OCI-LY3 (cell line): ENCODE measurements at regions not wholly inside any gene's neighbourhood (a gene's known extent, or its start where the extent isn't known, plus 50 kb on each side); places are given as distances from the start of the nearest gene placed in this dataset.

ENCODE experiments used
- H2AFZ ChIP-seq: fragments of 200-600, 300-600 bp; shearing (Covaris generic); 2 replicates; pipeline ENCODE4 v1.6.0; 2014; ENCODE audit warnings: antibody characterized with exemption, low read depth, low read length
- H3K27ac ChIP-seq: fragments of 200-600, 300-600 bp; sonication (generic); 2 replicates; pipeline ENCODE4 v1.5.1; 2014; ENCODE audit warnings: mild to moderate bottlenecking, low read length, moderate library complexity, mixed read lengths
- H3K27me3 ChIP-seq: fragments of 200-600, 300-600 bp; sonication (generic); 2 replicates; pipeline ENCODE4 v1.6.1; 2014; ENCODE audit warnings: low read depth, low read length, mixed read lengths
- H3K36me3 ChIP-seq: fragments of 200-600, 300-600 bp; sonication (generic); replicated peaks from 2 replicates; pipeline ENCODE3; 2014; ENCODE audit warnings: low read depth, low read length, mixed read lengths
- H3K4me1 ChIP-seq: fragments of 300-600, 200-600 bp; sonication (generic); 2 replicates; pipeline ENCODE4 v1.6.1; 2014; ENCODE audit warnings: low read length, mixed read lengths
- H3K4me2 ChIP-seq: fragments of 200-600, 300-600 bp; sonication (generic); 2 replicates; pipeline ENCODE4 v1.6.1; 2014; ENCODE audit warnings: low read length, mixed read lengths
- H3K4me3 ChIP-seq: fragments of 300-600, 200-600 bp; sonication (generic); 2 replicates; pipeline ENCODE4 v1.5.1; 2014; ENCODE audit warnings: antibody characterized with exemption, mild to moderate bottlenecking, low read length, moderate library complexity
- H3K79me2 ChIP-seq: fragments of 300-600, 200-600 bp; shearing (Covaris generic); 2 replicates; pipeline ENCODE4 v1.6.1; 2014; ENCODE audit warnings: mild to moderate bottlenecking, low read length, mixed read lengths
- H3K9ac ChIP-seq: fragments of 300-600, 200-600 bp; shearing (Covaris generic); 2 replicates; pipeline ENCODE4 v1.6.0; 2014; ENCODE audit warnings: mild to moderate bottlenecking, low read length, moderate library complexity
- H3K9me3 ChIP-seq: fragments of 200-600, 300-600 bp; shearing (Covaris generic); 2 replicates; pipeline ENCODE4 v1.6.1; 2014; ENCODE audit warnings: low read length, mixed read lengths; ENCODE audit not compliant: insufficient read depth
- H4K20me1 ChIP-seq: fragments of 200-600, 300-600 bp; sonication (generic); 2 replicates; pipeline ENCODE4 v1.6.1; 2016; ENCODE audit warnings: low read length, mixed read lengths; ENCODE audit not compliant: insufficient read depth
- CTCF ChIP-seq: fragments of 200-600, 300-600 bp; sonication (generic); IDR thresholded peaks from 2 replicates; pipeline ENCODE4 v1.5.1; 2014; ENCODE audit warnings: antibody characterized with exemption, low read length, low read depth
- EZH2phosphoT487 ChIP-seq: fragments of 200-600 bp; shearing (Covaris generic); IDR thresholded peaks from 2 replicates; pipeline ENCODE4 v1.6.1; 2018; ENCODE audit warnings: antibody characterized with exemption, mixed run types, low read depth

DNA sequence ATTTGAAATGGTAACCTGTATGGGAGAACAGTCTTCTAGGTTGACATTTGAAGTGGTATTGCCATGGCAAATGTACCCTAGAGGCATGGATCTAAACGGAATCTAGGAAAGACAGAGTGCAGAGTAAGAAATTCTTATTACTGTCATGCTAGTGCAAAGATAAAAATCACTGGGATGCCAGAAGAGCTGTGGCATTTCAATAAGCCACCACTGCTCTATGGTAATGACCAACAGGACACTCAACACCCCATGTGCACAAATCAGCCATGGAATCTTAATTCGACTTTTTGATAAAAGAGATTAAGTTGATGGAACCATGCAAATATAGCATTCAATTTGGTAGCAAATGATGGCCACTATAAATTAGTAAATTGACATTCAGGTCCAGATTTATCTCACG lies 74.1 kb downstream of the ID4 start:
- Histone ChIP-seq H4K20me1 (no peaks in the 10 kb centered on the region), H3K79me2 (no peaks in the 10 kb centered on the region), H3K4me2 (no peak overlapping the region), H3K4me3 (no peak overlapping the region), H2AFZ (no peak overlapping the region), H3K27ac (no peak overlapping the region), H3K4me1 (no peaks in the 10 kb centered on the region), H3K9me3 (no peaks in the 10 kb centered on the region), H3K36me3 (no peaks in the 10 kb centered on the region), H3K9ac (no peak overlapping the region), H3K27me3 (no peaks in the 10 kb centered on the region)
- TF ChIP-seq EZH2phosphoT487 = no peak
- no peak for TF ChIP-seq CTCF

- TF ChIP-seq CTCF (no peak), EZH2phosphoT487 (no peak)
- Histone ChIP-seq H3K4me1 (no peaks in the 10 kb centered on the region), H2AFZ (no peak overlapping the region), H3K9ac (no peak overlapping the region), H3K27ac (no peak overlapping the region), H3K36me3 (no peaks in the 10 kb centered on the region), H3K9me3 (no peaks in the 10 kb centered on the region), H3K4me2 (no peak overlapping the region), H3K79me2 (no peaks in the 10 kb centered on the region), H3K4me3 (no peak overlapping the region), H4K20me1 (no peaks in the 10 kb centered on the region), H3K27me3 (0 out of 2 replicates have a peak, but pooled peaks cover 14% of the 10 kb centered on the region)
Observed at GRCh38 chr6:19918436-19918835, 81.3 kb downstream of the ID4 start.

- Histone ChIP-seq H3K27ac (no peak overlapping the region), H3K9me3 (no peaks in the 10 kb centered on the region), H3K36me3 (no peaks in the 10 kb centered on the region), H3K27me3 (peaks cover 38% of the 10 kb centered on the region), H2AFZ (no peak overlapping the region), H3K4me3 (no peak overlapping the region), H3K79me2 (no peaks in the 10 kb centered on the region), H4K20me1 (peaks cover 4% of the 10 kb centered on the region; the same call in 1 of the 2 replicates), H3K9ac (no peak overlapping the region), H3K4me1 (peaks cover 16% of the 10 kb centered on the region), H3K4me2 (no peak overlapping the region)
- TF ChIP-seq CTCF (no peak), EZH2phosphoT487 (no peak)
Observed at GRCh38 chr6:19921786-19922185, 84.6 kb downstream of the ID4 start.

GRCh38 chr6:19925533-19925932 lies 88.4 kb downstream of the ID4 start:
- peaks cover 16% of the 10 kb centered on the region for H3K4me1 ChIP-seq
- no peaks in the 10 kb centered on the region for H3K36me3 ChIP-seq
- no peak overlapping the region for H2AFZ ChIP-seq
- no peak overlapping the region for H3K4me3 ChIP-seq
- no peaks in the 10 kb centered on the region for H3K9me3 ChIP-seq
- H3K27me3 ChIP-seq = peaks cover 47% of the 10 kb centered on the region
- no peak for TF ChIP-seq CTCF
- H3K4me2 ChIP-seq = peak overlapping the region; percentile 22; the same call in 1 of the 2 replicates
- H3K9ac ChIP-seq = no peak overlapping the region
- H4K20me1 ChIP-seq = peaks cover 4% of the 10 kb centered on the region; the same call in 1 of the 2 replicates
- H3K79me2 ChIP-seq = no peaks in the 10 kb centered on the region
- no peak overlapping the region for H3K27ac ChIP-seq
